Transverse colon (tissue), 4 donors: ENCODE measurements at regions not wholly inside any gene's neighbourhood (a gene's known extent, or its start where the extent isn't known, plus 50 kb on each side); places are given as distances from the start of the nearest gene placed in this dataset.

Source experiments
- EP300 ChIP-seq: sonication (generic); formaldehyde crosslinking; IDR thresholded peaks from one replicate; pipeline ENCODE4 v1.6.1; 2017; ENCODE audit warnings: antibody characterized with exemption, low read depth
- POLR2A ChIP-seq: fragments of 450-650 bp; IDR thresholded peaks from one replicate; pipeline ENCODE4 v1.6.1; 2016; ENCODE audit warnings: antibody characterized with exemption, mild to moderate bottlenecking, moderate library complexity
- POLR2AphosphoS5 ChIP-seq, 3 donors: sonication (generic); formaldehyde crosslinking; IDR thresholded peaks; one replicate each; pipeline ENCODE4 v1.6.1; 2016; ENCODE audit warnings: antibody characterized with exemption in 3 of 3
- TF ChIP-seq, protein P1 (sequence below), 5 experiments: fragments of 200-600 bp in 3 of 5; fragments of 450-650 bp in 2 of 5; sonication (generic) in 3 of 5; IDR thresholded peaks; 1 replicate in 2 of 5; 2 replicates in 3 of 5; pipeline ENCODE4 v1.5.1; 2016 to 2017; ENCODE audit warnings: antibody characterized with exemption in 5 of 5, inconsistent platforms in 3 of 5, mild to moderate bottlenecking in 2 of 5, moderate library complexity in 1 of 5

DNA sequence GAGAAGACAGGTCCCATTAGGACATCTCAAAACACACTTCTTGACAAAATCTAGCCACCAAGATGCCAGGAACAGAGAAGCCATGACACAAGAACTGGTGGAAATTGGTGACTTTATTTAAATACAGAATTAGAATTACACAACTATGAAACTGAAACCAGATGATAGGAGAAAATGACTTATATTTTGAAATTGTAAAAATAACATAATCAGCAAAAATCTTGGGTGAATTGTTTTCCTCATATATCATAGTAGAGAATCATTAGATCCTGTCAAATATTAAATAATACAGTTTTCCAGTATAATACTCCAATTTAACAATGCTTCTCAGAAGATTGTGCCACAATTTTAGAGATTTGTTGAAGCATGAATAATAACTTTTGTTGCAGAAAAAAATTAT lies 81.5 kb upstream of the MROH9 start:
- TF ChIP-seq, protein P1, sequence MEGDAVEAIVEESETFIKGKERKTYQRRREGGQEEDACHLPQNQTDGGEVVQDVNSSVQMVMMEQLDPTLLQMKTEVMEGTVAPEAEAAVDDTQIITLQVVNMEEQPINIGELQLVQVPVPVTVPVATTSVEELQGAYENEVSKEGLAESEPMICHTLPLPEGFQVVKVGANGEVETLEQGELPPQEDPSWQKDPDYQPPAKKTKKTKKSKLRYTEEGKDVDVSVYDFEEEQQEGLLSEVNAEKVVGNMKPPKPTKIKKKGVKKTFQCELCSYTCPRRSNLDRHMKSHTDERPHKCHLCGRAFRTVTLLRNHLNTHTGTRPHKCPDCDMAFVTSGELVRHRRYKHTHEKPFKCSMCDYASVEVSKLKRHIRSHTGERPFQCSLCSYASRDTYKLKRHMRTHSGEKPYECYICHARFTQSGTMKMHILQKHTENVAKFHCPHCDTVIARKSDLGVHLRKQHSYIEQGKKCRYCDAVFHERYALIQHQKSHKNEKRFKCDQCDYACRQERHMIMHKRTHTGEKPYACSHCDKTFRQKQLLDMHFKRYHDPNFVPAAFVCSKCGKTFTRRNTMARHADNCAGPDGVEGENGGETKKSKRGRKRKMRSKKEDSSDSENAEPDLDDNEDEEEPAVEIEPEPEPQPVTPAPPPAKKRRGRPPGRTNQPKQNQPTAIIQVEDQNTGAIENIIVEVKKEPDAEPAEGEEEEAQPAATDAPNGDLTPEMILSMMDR (IDR thresholded peaks at IDR 0.05): no peak
- TF ChIP-seq EP300 (no peak), POLR2A (no peak), POLR2AphosphoS5 (IDR thresholded peaks at IDR 0.05) (no peak)
